Mesendoderm (in vitro differentiated cells): ENCODE measurements at regions not wholly inside any gene's neighbourhood (a gene's known extent, or its start where the extent isn't known, plus 50 kb on each side); places are given as distances from the start of the nearest gene placed in this dataset.

Experiments
- DNase-seq: peaks from one replicate; pipeline ENCODE4 v3.0.0; 2013
- H2AK5ac ChIP-seq: 2 replicates; pipeline ENCODE4 v1.6.1; 2013; ENCODE audit warnings: low read length, inconsistent platforms
- H2BK120ac ChIP-seq: 2 replicates; pipeline ENCODE4 v1.6.1; 2013; ENCODE audit warnings: low read depth, mild to moderate bottlenecking, low read length, moderate library complexity, mixed read lengths
- H2BK15ac ChIP-seq: replicated peaks from 2 replicates; pipeline ENCODE4 v1.6.1; 2013; ENCODE audit warnings: low read depth, mild to moderate bottlenecking, moderate library complexity
- H2BK5ac ChIP-seq: 2 replicates; pipeline ENCODE4 v1.6.1; 2013; ENCODE audit warnings: low read length, inconsistent platforms
- H3K18ac ChIP-seq: 2 replicates; pipeline ENCODE4 v1.6.1; 2013; ENCODE audit warnings: mild to moderate bottlenecking, low read length, mixed read lengths
- H3K23ac ChIP-seq: one replicate; pipeline ENCODE4 v1.6.1; 2013; ENCODE audit warnings: low read length
- H3K27ac ChIP-seq: 2 replicates; pipeline ENCODE4 v1.5.1; 2013; ENCODE audit warnings: low read depth, mild to moderate bottlenecking, inconsistent platforms, low read length, moderate library complexity
- H3K27me3 ChIP-seq: 2 replicates; pipeline ENCODE4 v1.6.1; 2013; ENCODE audit warnings: low read length, control low read depth, mild to moderate bottlenecking, inconsistent platforms; ENCODE audit not compliant: insufficient read depth, poor library complexity
- H3K36me3 ChIP-seq: 2 replicates; pipeline ENCODE4 v1.6.1; 2013; ENCODE audit warnings: low read length, inconsistent platforms; ENCODE audit not compliant: control insufficient read depth, insufficient read depth
- H3K4ac ChIP-seq: one replicate; pipeline ENCODE4 v1.6.1; 2013; ENCODE audit warnings: low read depth, mild to moderate bottlenecking, low read length, moderate library complexity
- H3K4me1 ChIP-seq: 2 replicates; pipeline ENCODE4 v1.6.1; 2013; ENCODE audit warnings: low read depth, low read length, inconsistent platforms; ENCODE audit not compliant: control insufficient read depth
- H3K4me2 ChIP-seq: 2 replicates; pipeline ENCODE4 v1.6.1; 2013; ENCODE audit warnings: low read length
- H3K4me3 ChIP-seq: 2 replicates; pipeline ENCODE4 v1.5.1; 2013; ENCODE audit warnings: mild to moderate bottlenecking, low read length
- H3K56ac ChIP-seq: one replicate; pipeline ENCODE4 v1.6.1; 2013; ENCODE audit warnings: low read length
- H3K79me1 ChIP-seq: 2 replicates; pipeline ENCODE4 v1.6.1; 2013; ENCODE audit warnings: low read length, inconsistent platforms
- H3K79me2 ChIP-seq: 2 replicates; pipeline ENCODE4 v1.6.1; 2013; ENCODE audit warnings: mild to moderate bottlenecking, low read length; ENCODE audit not compliant: control insufficient read depth, insufficient read depth
- H3K9ac ChIP-seq: 2 replicates; pipeline ENCODE4 v1.6.1; 2013; ENCODE audit warnings: low read length, inconsistent platforms
- H4K5ac ChIP-seq: one replicate; pipeline ENCODE4 v1.6.1; 2013; ENCODE audit warnings: low read length
- H4K8ac ChIP-seq: one replicate; pipeline ENCODE4 v1.6.1; 2013; ENCODE audit warnings: low read depth, mild to moderate bottlenecking, control low read depth, low read length, moderate library complexity
- WGBS: extraction: QIAGEN DNeasy Blood & Tissue Kit; methylation state at CpG from one replicate; pipeline ENCODE4 v1.1.7; 2013; ENCODE audit warnings: low lambda C conversion rate, missing lambda C conversion rate; ENCODE audit not compliant: insufficient coverage; ENCODE audit errors: extremely low coverage; 5-methylcytosine and 5-hydroxymethylcytosine counted together

- DNase-seq: no peak
- H3K4me1 ChIP-seq: no peaks in the 10 kb centered on the region
- no peak overlapping the region for H2BK120ac ChIP-seq
- no peak overlapping the region for H3K4me3 ChIP-seq
- H4K5ac ChIP-seq: no peak overlapping the region
- H3K23ac ChIP-seq: no peak overlapping the region
- WGBS: no CpG with 5 or more reads among the region's 2 CpGs
- H3K27me3 ChIP-seq: no peaks in the 10 kb centered on the region
- no peak overlapping the region for H2BK15ac ChIP-seq
- no peak overlapping the region for H2AK5ac ChIP-seq
- H3K4me2 ChIP-seq: no peak overlapping the region
- no peak overlapping the region for H3K18ac ChIP-seq
- H3K4ac ChIP-seq: no peak overlapping the region
- H2BK5ac ChIP-seq: no peak overlapping the region
- H3K56ac ChIP-seq: no peak overlapping the region
- H3K79me2 ChIP-seq: no peaks in the 10 kb centered on the region
- no peaks in the 10 kb centered on the region for H3K36me3 ChIP-seq
- no peak overlapping the region for H3K27ac ChIP-seq
- H3K9ac ChIP-seq: no peak overlapping the region
- H4K8ac ChIP-seq: no peak overlapping the region
- no peaks in the 10 kb centered on the region for H3K79me1 ChIP-seq
These were observed 198.9 kb downstream of the ADCYAP1 start for GRCh38 chr18:1103537-1103936.

GRCh38 chr18:1104181-1104881 lies 199.7 kb downstream of the ADCYAP1 start:
- H3K18ac ChIP-seq: no peak overlapping the region
- H3K79me1 ChIP-seq: no peaks in the 10 kb centered on the region
- no peak overlapping the region for H2BK15ac ChIP-seq
- no peak overlapping the region for H3K23ac ChIP-seq
- H4K5ac ChIP-seq: no peak overlapping the region
- no peak overlapping the region for H3K27ac ChIP-seq
- H3K79me2 ChIP-seq: no peaks in the 10 kb centered on the region
- no peak overlapping the region for H2AK5ac ChIP-seq
- H2BK120ac ChIP-seq: no peak overlapping the region
- H3K27me3 ChIP-seq: no peaks in the 10 kb centered on the region
- H4K8ac ChIP-seq: no peak overlapping the region
- no peak overlapping the region for H2BK5ac ChIP-seq
- no peak overlapping the region for H3K9ac ChIP-seq
- no peak overlapping the region for H3K4me3 ChIP-seq
- no peak overlapping the region for H3K4me2 ChIP-seq
- no peaks in the 10 kb centered on the region for H3K4me1 ChIP-seq
- no CpG with 5 or more reads among the region's 4 CpGs for whole genome bisulfite sequencing
- H3K4ac ChIP-seq: no peak overlapping the region
- DNase-seq: no peak
- H3K56ac ChIP-seq: no peak overlapping the region
- no peaks in the 10 kb centered on the region for H3K36me3 ChIP-seq

DNA sequence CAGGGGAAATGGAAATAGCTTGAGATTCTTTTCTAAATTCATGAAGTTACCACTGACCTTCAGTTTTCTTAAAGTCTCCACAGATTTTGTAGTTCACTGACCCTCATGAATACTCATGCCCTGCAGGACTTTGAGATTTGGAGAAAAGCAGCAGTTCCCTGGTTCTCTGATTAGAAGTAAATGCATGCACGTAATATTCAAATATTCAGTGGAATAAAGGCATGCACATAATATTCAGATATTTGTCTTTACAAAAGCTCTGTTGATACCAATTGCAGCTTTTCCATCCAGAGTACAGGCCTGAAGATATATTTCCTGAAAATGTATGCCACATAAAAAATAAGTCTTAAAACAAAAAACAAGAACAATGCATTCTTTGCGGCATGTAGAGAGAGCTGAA lies 219.8 kb downstream of the ADCYAP1 start:
- H2BK15ac ChIP-seq: no peak overlapping the region
- H3K4ac ChIP-seq: no peak overlapping the region
- H2AK5ac ChIP-seq: no peak overlapping the region
- H3K36me3 ChIP-seq: no peaks in the 10 kb centered on the region
- no peak overlapping the region for H3K4me3 ChIP-seq
- H2BK120ac ChIP-seq: no peak overlapping the region
- H4K8ac ChIP-seq: no peak overlapping the region
- no peaks in the 10 kb centered on the region for H3K79me1 ChIP-seq
- no CpG with 5 or more reads among the region's 2 CpGs for WGBS
- no peak overlapping the region for H3K4me2 ChIP-seq
- DNase-seq: no peak
- no peak overlapping the region for H3K9ac ChIP-seq
- no peak overlapping the region for H4K5ac ChIP-seq
- no peaks in the 10 kb centered on the region for H3K27me3 ChIP-seq
- no peak overlapping the region for H2BK5ac ChIP-seq
- H3K56ac ChIP-seq: no peak overlapping the region
- no peak overlapping the region for H3K18ac ChIP-seq
- H3K4me1 ChIP-seq: no peaks in the 10 kb centered on the region
- no peak overlapping the region for H3K23ac ChIP-seq
- H3K27ac ChIP-seq: no peak overlapping the region
- H3K79me2 ChIP-seq: no peaks in the 10 kb centered on the region

DNA sequence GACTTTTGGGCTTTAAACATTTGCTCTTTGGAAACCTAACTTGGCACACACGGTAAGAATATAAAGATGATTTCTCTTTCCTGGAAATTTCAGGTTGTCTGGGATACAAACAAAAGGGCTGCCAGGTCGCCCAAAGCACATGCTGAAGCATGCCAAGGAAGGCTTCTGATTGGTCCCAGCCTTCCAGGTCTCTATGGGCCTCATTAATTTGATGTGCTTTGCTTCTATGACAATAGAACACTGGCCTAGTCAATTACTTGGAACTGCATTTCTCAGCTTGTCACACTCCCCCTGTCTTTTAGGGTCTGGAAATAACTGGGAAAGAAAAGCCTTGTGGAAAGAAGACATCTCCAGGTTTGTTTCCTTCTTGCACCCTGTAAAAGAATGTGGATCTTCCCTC lies 228.9 kb downstream of the ADCYAP1 start:
- Histone ChIP-seq H3K79me2 (no peaks in the 10 kb centered on the region), H3K56ac (no peak overlapping the region), H2BK120ac (no peak overlapping the region), H3K18ac (no peak overlapping the region), H4K8ac (no peak overlapping the region), H3K27ac (no peak overlapping the region), H4K5ac (no peak overlapping the region), H3K36me3 (no peaks in the 10 kb centered on the region), H2BK15ac (no peak overlapping the region), H2BK5ac (no peak overlapping the region), H3K4me2 (no peak overlapping the region), H3K79me1 (no peaks in the 10 kb centered on the region), H3K4me3 (no peak overlapping the region), H3K23ac (no peak overlapping the region), H3K4me1 (no peaks in the 10 kb centered on the region), H3K9ac (no peak overlapping the region), H3K4ac (no peak overlapping the region), H3K27me3 (no peaks in the 10 kb centered on the region), H2AK5ac (no peak overlapping the region)
- peak; percentile 3 for DNase-seq
- no CpG with 5 or more reads among the region's 2 CpGs for WGBS

DNA sequence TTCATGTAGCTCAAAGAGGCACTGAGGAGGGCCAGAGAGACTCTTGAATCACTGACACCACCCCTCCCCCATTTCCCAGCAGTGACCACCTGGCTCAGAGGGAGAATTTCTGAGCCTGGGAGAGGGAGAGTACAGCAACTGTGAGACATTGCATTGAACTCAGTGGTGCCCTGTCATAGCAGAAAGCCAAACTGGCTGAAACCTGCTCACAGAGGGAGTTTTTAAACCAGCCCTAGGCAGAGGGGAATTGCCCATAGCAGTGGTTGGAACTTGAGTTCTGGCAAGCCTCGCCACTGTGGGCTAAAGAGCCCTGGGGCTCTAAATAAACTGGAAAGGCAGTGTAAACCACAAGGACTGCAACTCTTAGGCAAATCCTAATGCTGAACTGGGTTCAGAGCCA lies 243.1 kb downstream of the ADCYAP1 start:
- H3K56ac ChIP-seq: no peak overlapping the region
- H3K36me3 ChIP-seq: no peaks in the 10 kb centered on the region
- H3K4me2 ChIP-seq: no peak overlapping the region
- H3K27ac ChIP-seq: no peak overlapping the region
- DNase-seq: peak; percentile 14
- no peak overlapping the region for H2BK15ac ChIP-seq
- H4K5ac ChIP-seq: no peak overlapping the region
- WGBS: no CpG with 5 or more reads among the region's 1 CpG
- no peak overlapping the region for H3K18ac ChIP-seq
- no peak overlapping the region for H3K4me3 ChIP-seq
- H2BK120ac ChIP-seq: no peak overlapping the region
- H3K79me1 ChIP-seq: no peaks in the 10 kb centered on the region
- H3K27me3 ChIP-seq: no peaks in the 10 kb centered on the region
- H3K9ac ChIP-seq: no peak overlapping the region
- no peak overlapping the region for H2BK5ac ChIP-seq
- H3K4me1 ChIP-seq: no peaks in the 10 kb centered on the region
- H4K8ac ChIP-seq: no peak overlapping the region
- H3K79me2 ChIP-seq: no peaks in the 10 kb centered on the region
- no peak overlapping the region for H3K23ac ChIP-seq
- no peak overlapping the region for H2AK5ac ChIP-seq
- no peak overlapping the region for H3K4ac ChIP-seq

GRCh38 chr18:1149709-1150108 lies 245.0 kb downstream of the ADCYAP1 start:
- H3K79me2 ChIP-seq: no peaks in the 10 kb centered on the region
- no peak overlapping the region for H3K4me3 ChIP-seq
- no peak overlapping the region for H3K56ac ChIP-seq
- H4K5ac ChIP-seq: no peak overlapping the region
- H2BK15ac ChIP-seq: no peak overlapping the region
- no peak overlapping the region for H3K4me2 ChIP-seq
- H3K4ac ChIP-seq: no peak overlapping the region
- no peaks in the 10 kb centered on the region for H3K36me3 ChIP-seq
- no peak overlapping the region for H3K27ac ChIP-seq
- no peaks in the 10 kb centered on the region for H3K27me3 ChIP-seq
- no CpG with 5 or more reads among the region's 4 CpGs for WGBS
- H2BK120ac ChIP-seq: no peak overlapping the region
- no peaks in the 10 kb centered on the region for H3K79me1 ChIP-seq
- no peak for DNase-seq
- no peak overlapping the region for H3K18ac ChIP-seq
- H3K23ac ChIP-seq: no peak overlapping the region
- H3K4me1 ChIP-seq: no peaks in the 10 kb centered on the region
- H2BK5ac ChIP-seq: no peak overlapping the region
- H4K8ac ChIP-seq: no peak overlapping the region
- no peak overlapping the region for H3K9ac ChIP-seq
- H2AK5ac ChIP-seq: no peak overlapping the region
